Adrenal gland (tissue), 9 donors: ENCODE measurements at regions not wholly inside any gene's neighbourhood (a gene's known extent, or its start where the extent isn't known, plus 50 kb on each side); places are given as distances from the start of the nearest gene placed in this dataset.

Experiments
- DNase-seq, 7 donors: peaks; one replicate each; pipeline ENCODE4 v3.0.0-alpha.2; 2019 to 2020
- H3K27ac ChIP-seq, 5 donors: fragments of 200-600 bp; sonication (generic) in 4 of 5; 1 replicate in 3 of 5; 2 replicates in 2 of 5; pipeline versions ENCODE4 v1.5.1 to v1.8.0; 2016 to 2020; ENCODE audit warnings: mild to moderate bottlenecking in 1 of 5
- H3K27me3 ChIP-seq: fragments of 200-600 bp; 2 replicates; pipeline ENCODE4 v1.8.0; 2021
- H3K36me3 ChIP-seq, 2 donors: fragments of 200-600 bp; replicated peaks in 1 of 2; 1 replicate in 1 of 2; 2 replicates in 1 of 2; pipeline versions ENCODE4 v1.5.1 to v1.8.0; 2018 to 2022
- H3K4me1 ChIP-seq, 2 donors: fragments of 200-600 bp; replicated peaks in 1 of 2; 1 replicate in 1 of 2; 2 replicates in 1 of 2; pipeline versions ENCODE4 v1.5.1 to v1.8.0; 2018 to 2021
- H3K4me3 ChIP-seq, 4 donors: fragments of 200-600 bp; sonication (generic) in 3 of 4; one replicate each; pipeline ENCODE4 v1.5.1; 2016 to 2018
- H3K9me3 ChIP-seq, 3 donors: fragments of 200-600 bp; sonication (generic) in 1 of 3; replicated peaks in 1 of 3; 1 replicate in 2 of 3; 2 replicates in 1 of 3; pipeline versions ENCODE4 v1.5.1 to v1.8.0; 2016 to 2021
- CTCF ChIP-seq, 6 experiments: fragments of 450-650 bp in 4 of 6; fragments of 200-600 bp in 2 of 6; sonication (generic) in 1 of 6; IDR thresholded peaks; 1 replicate in 5 of 6; 2 replicates in 1 of 6; pipeline versions ENCODE4 v1.5.1 to v1.8.0; 2016 to 2021; ENCODE audit warnings: antibody characterized with exemption in 6 of 6, mild to moderate bottlenecking in 2 of 6, moderate library complexity in 1 of 6
- POLR2A ChIP-seq, 2 donors: fragments of 450-650 bp; IDR thresholded peaks; one replicate each; pipeline ENCODE4 v1.6.1; 2017; ENCODE audit warnings: antibody characterized with exemption in 2 of 2, mild to moderate bottlenecking in 2 of 2, moderate library complexity in 1 of 2
- WGBS, 4 donors: extraction: QIAGEN DNeasy Blood & Tissue Kit in 2 of 4; methylation state at CpG; one replicate each; pipeline versions ENCODE4 v1.1.5 to v1.1.7; 2013 to 2017; 5-methylcytosine and 5-hydroxymethylcytosine counted together
- intact Hi-C, 2 donors: fragments of 100-400 bp; cut with DNase I; formaldehyde crosslinking; loops; one replicate each; pipeline versions ENCODE4 v1.14.1 to v1.15.0; 2022 to 2023
- donor health status: healthy with polysubstance abuse.
- donor health status: Bipolar disorder and iron deficiency.
- donor health status: DM: yes; HTN: yes; CAD: no.
- donor health status: DM: no; HTN: no; CAD: no.
- donor health status: DM: no; HTN: no; CAD: no.

- intact Hi-C loops = no loop called here
- H3K9me3 ChIP-seq = no peaks in the 10 kb centered on the region
- H3K4me1 ChIP-seq = no peaks in the 10 kb centered on the region
- H3K4me3 ChIP-seq = no peak overlapping the region
- no peaks in the 10 kb centered on the region for H3K36me3 ChIP-seq
- peak in 1 of 7 donors; percentile 20 for DNase-seq
- TF ChIP-seq POLR2A (IDR thresholded peaks at IDR 0.05) = no peak
- TF ChIP-seq CTCF (IDR thresholded peaks at IDR 0.05) = no peak
- no peak overlapping the region for H3K27ac ChIP-seq
- H3K27me3 ChIP-seq = no peaks in the 10 kb centered on the region
- 83 to 89% (median 87%) methylated on average over 2 of the region's 2 CpGs for WGBS, 4 donors
Measured at GRCh38 chr11:45031912-45032519, 81.3 kb upstream of the TP53I11 start.

DNA sequence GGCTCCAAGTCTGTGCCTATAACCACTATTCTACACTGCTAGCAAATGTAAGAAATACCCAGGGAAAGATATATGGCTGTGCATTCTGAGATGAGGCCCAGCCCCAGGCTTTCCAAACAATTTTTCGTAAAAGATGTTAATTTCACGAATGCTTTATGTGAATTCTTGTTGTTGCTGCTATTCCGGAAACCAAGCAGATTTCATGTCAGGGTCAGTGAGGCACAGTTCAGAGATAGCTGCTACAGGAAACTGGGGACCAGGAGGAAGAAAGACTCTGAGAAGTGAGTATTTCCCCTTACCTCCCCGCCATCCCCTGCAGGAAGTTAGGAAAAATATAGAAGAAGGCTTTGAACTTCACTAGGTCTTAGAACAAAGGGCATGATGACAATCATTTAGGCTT, 84.7 kb upstream of the TP53I11 start:
- no peaks in the 10 kb centered on the region for H3K36me3 ChIP-seq
- no peaks in the 10 kb centered on the region for H3K4me1 ChIP-seq
- no peak overlapping the region for H3K27ac ChIP-seq
- intact Hi-C loops = no loop called here
- H3K9me3 ChIP-seq = peaks cover 0 to 6% (median 0%) of the 10 kb centered on the region in 3 donors
- no peak overlapping the region for H3K4me3 ChIP-seq
- peak in 1 of 7 donors; percentile 2 for DNase-seq
- no peaks in the 10 kb centered on the region for H3K27me3 ChIP-seq
- no peak for TF ChIP-seq CTCF (IDR thresholded peaks at IDR 0.05)
- no peak for TF ChIP-seq POLR2A (IDR thresholded peaks at IDR 0.05)
- 70 to 79% (median 76%) methylated on average over 4 of the region's 4 CpGs for WGBS, 4 donors

- H3K27me3 ChIP-seq = no peaks in the 10 kb centered on the region
- no peak overlapping the region for H3K4me3 ChIP-seq
- intact Hi-C loops = no loop called here
- no peak for TF ChIP-seq CTCF (IDR thresholded peaks at IDR 0.05)
- TF ChIP-seq POLR2A (IDR thresholded peaks at IDR 0.05) = no peak
- H3K4me1 ChIP-seq = no peaks in the 10 kb centered on the region
- 93 to 96% (median 94%) methylated on average over 3 of the region's 3 CpGs; no CpG with 5 or more reads in 1 of the 4 donors for WGBS, 4 donors
- no peaks in the 10 kb centered on the region for H3K36me3 ChIP-seq
- peaks cover 0 to 6% (median 0%) of the 10 kb centered on the region in 3 donors for H3K9me3 ChIP-seq
- DNase-seq = peak in 1 of 7 donors; percentile 2
- H3K27ac ChIP-seq = no peak overlapping the region
Measured at GRCh38 chr11:45036010-45036409, 85.3 kb upstream of the TP53I11 start.

GRCh38 chr11:45036733-45037132, 86.0 kb upstream of the TP53I11 start:
- Histone ChIP-seq H3K4me3 (no peak overlapping the region), H3K27ac (no peak overlapping the region), H3K27me3 (no peaks in the 10 kb centered on the region), H3K4me1 (no peaks in the 10 kb centered on the region), H3K9me3 (peaks cover 0 to 6% (median 0%) of the 10 kb centered on the region in 3 donors), H3K36me3 (no peaks in the 10 kb centered on the region)
- intact Hi-C loops = no loop called here
- peak in 1 of 7 donors; percentile 10 for DNase-seq
- WGBS, 4 donors = 56 to 73% (median 64%) methylated on average over 2 to 6 of the region's 6 CpGs
- no peak for TF ChIP-seq CTCF (IDR thresholded peaks at IDR 0.05)
